Keratinocyte (primary cell): ENCODE measurements at regions not wholly inside any gene's neighbourhood (a gene's known extent, or its start where the extent isn't known, plus 50 kb on each side); places are given as distances from the start of the nearest gene placed in this dataset.

Experiments
- DNase-seq: peaks from one replicate; pipeline ENCODE4 v3.0.0-alpha.2; 2011; ENCODE audit warnings: low read depth, missing footprints, low spot score
- FAIRE-seq: peaks from 2 replicates; lab custom pipeline; 2011; peaks lifted over from hg19 to GRCh38; lab: Jason Lieb, UNC
- H2AFZ ChIP-seq: 2 replicates; pipeline ENCODE4 v1.6.0; 2012; ENCODE audit warnings: low read length, control low read depth, inconsistent platforms; ENCODE audit not compliant: control insufficient read depth
- H3K27ac ChIP-seq: 2 replicates; pipeline ENCODE4 v1.5.1; 2011; ENCODE audit warnings: low read length; ENCODE audit not compliant: control insufficient read depth, insufficient read depth
- H3K27me3 ChIP-seq: 3 replicates; pipeline ENCODE4 v1.6.0; 2011; ENCODE audit warnings: low read length; ENCODE audit not compliant: control insufficient read depth, insufficient read depth; ENCODE audit errors: extremely low read depth
- H3K36me3 ChIP-seq, 2 experiments: 2 replicates in 1 of 2; 3 replicates in 1 of 2; pipeline ENCODE4 v1.5.1; 2011; ENCODE audit warnings: low read length in 2 of 2, mild to moderate bottlenecking in 1 of 2; ENCODE audit not compliant: control insufficient read depth in 2 of 2, insufficient read depth in 2 of 2; ENCODE audit errors: extremely low read depth in 1 of 2
- H3K4me1 ChIP-seq: 3 replicates; pipeline ENCODE4 v1.5.1; 2011; ENCODE audit warnings: low read length; ENCODE audit not compliant: control insufficient read depth, insufficient read depth; ENCODE audit errors: extremely low read depth
- H3K4me2 ChIP-seq: 3 replicates; pipeline ENCODE4 v1.6.0; 2011; ENCODE audit warnings: low read depth, low read length; ENCODE audit not compliant: control insufficient read depth, insufficient read depth; ENCODE audit errors: extremely low read depth
- H3K4me3 ChIP-seq, 3 experiments: fragments of 200-600 bp in 1 of 3; sonication (generic) in 1 of 3; 2 replicates in 2 of 3; 3 replicates in 1 of 3; pipeline ENCODE4 v1.5.1; 2011 to 2016; ENCODE audit warnings: low read length in 3 of 3, mild to moderate bottlenecking in 3 of 3, control low read depth in 2 of 3, inconsistent platforms in 1 of 3, low read depth in 1 of 3, mixed read lengths in 1 of 3, mixed run types in 1 of 3, moderate library complexity in 1 of 3; ENCODE audit not compliant: control insufficient read depth in 2 of 3, insufficient read depth in 2 of 3; ENCODE audit errors: extremely low read depth in 1 of 3
- H3K79me2 ChIP-seq: 2 replicates; pipeline ENCODE4 v1.6.0; 2012; ENCODE audit warnings: low read length; ENCODE audit not compliant: control insufficient read depth, insufficient read depth
- H3K9ac ChIP-seq: 3 replicates; pipeline ENCODE4 v1.6.0; 2011; ENCODE audit warnings: low read length; ENCODE audit not compliant: control insufficient read depth, insufficient read depth; ENCODE audit errors: extremely low read depth
- H3K9me1 ChIP-seq: 3 replicates; pipeline ENCODE4 v1.6.0; 2011; ENCODE audit warnings: low read length; ENCODE audit not compliant: control insufficient read depth, insufficient read depth; ENCODE audit errors: extremely low read depth
- H3K9me3 ChIP-seq: 2 replicates; pipeline ENCODE4 v1.5.1; 2012; ENCODE audit warnings: low read depth, low read length; ENCODE audit not compliant: control insufficient read depth
- H4K20me1 ChIP-seq: 3 replicates; pipeline ENCODE4 v1.6.0; 2011; ENCODE audit warnings: low read length; ENCODE audit not compliant: control insufficient read depth, insufficient read depth; ENCODE audit errors: extremely low read depth
- CTCF ChIP-seq, 3 experiments: IDR thresholded peaks in 1 of 3; conservative IDR thresholded peaks in 1 of 3; optimal IDR thresholded peaks in 1 of 3; 2 replicates in 2 of 3; 3 replicates in 1 of 3; pipeline versions ENCODE3 to v1.5.1; 2011; ENCODE audit warnings: low read length in 3 of 3, mild to moderate bottlenecking in 3 of 3, moderate library complexity in 2 of 3, control low read depth in 1 of 3, inconsistent platforms in 1 of 3; ENCODE audit not compliant: insufficient read depth in 2 of 3; ENCODE audit errors: extremely low read depth in 1 of 3
- EZH2 ChIP-seq: IDR thresholded peaks from one replicate; pipeline ENCODE4 v1.6.1; 2012; ENCODE audit warnings: inconsistent platforms, mild to moderate bottlenecking, low read length, moderate library complexity
- dilution Hi-C: fragments of 300-500 bp; cut with MboI; formaldehyde crosslinking; loops from one replicate; pipeline ENCODE4 v1.7.0; 2020; ENCODE audit warnings: low sequenced_read_pairs; ENCODE audit not compliant: extremely low pct_ligation_motif_present

GRCh38 chr6:146895101-146895771, 296.5 kb downstream of the ADGB start:
- Histone ChIP-seq H3K4me1 (no peaks in the 10 kb centered on the region), H3K9me3 (no peaks in the 10 kb centered on the region), H3K4me3 (no peak overlapping the region), H3K9ac (no peak overlapping the region), H3K4me2 (no peak overlapping the region), H3K36me3 (no peaks in the 10 kb centered on the region), H3K9me1 (no peaks in the 10 kb centered on the region), H3K27me3 (no peaks in the 10 kb centered on the region), H4K20me1 (no peaks in the 10 kb centered on the region), H3K27ac (no peak overlapping the region), H2AFZ (no peak overlapping the region), H3K79me2 (no peaks in the 10 kb centered on the region)
- DNase-seq (no peak), FAIRE-seq (no peak)
- dilution Hi-C loops: no loop called here
- TF ChIP-seq CTCF (optimal IDR thresholded peaks at IDR 0.05 in 1 of 3, IDR thresholded peaks at IDR 0.05 in 1 of 3, conservative IDR thresholded peaks at IDR 0.05 in 1 of 3; ENCODE audit: extremely low read depth in 1 of 3, insufficient read depth in 2 of 3, low read length in 3 of 3) (no peak), EZH2 (no peak)

GRCh38 chr6:146895772-146896061, 296.9 kb downstream of the ADGB start:
- dilution Hi-C loops: no loop called here

More at GRCh38 chr6:146895772-146896061, 296.9 kb downstream of the ADGB start:
- H3K79me2 ChIP-seq: no peaks in the 10 kb centered on the region
- FAIRE-seq (no peak), DNase-seq (no peak)
- no peaks in the 10 kb centered on the region for H3K36me3 ChIP-seq
- H3K9ac ChIP-seq: no peak overlapping the region
- TF ChIP-seq CTCF (optimal IDR thresholded peaks at IDR 0.05 in 1 of 3, IDR thresholded peaks at IDR 0.05 in 1 of 3, conservative IDR thresholded peaks at IDR 0.05 in 1 of 3; ENCODE audit: extremely low read depth in 1 of 3, insufficient read depth in 2 of 3, low read length in 3 of 3) (no peak), EZH2 (no peak)
- H4K20me1 ChIP-seq: no peaks in the 10 kb centered on the region
- H3K4me2 ChIP-seq: no peak overlapping the region
- H3K4me3 ChIP-seq: no peak overlapping the region
- H3K9me3 ChIP-seq: no peaks in the 10 kb centered on the region
- H3K27me3 ChIP-seq: no peaks in the 10 kb centered on the region
- no peak overlapping the region for H3K27ac ChIP-seq
- no peak overlapping the region for H2AFZ ChIP-seq
- no peaks in the 10 kb centered on the region for H3K4me1 ChIP-seq
- H3K9me1 ChIP-seq: no peaks in the 10 kb centered on the region
